IMR-90 (cell line): ENCODE measurements at regions not wholly inside any gene's neighbourhood (a gene's known extent, or its start where the extent isn't known, plus 50 kb on each side); places are given as distances from the start of the nearest gene placed in this dataset.

ENCODE experiments used
- ATAC-seq: fragments of 200-7000 bp; cut with Tn5 transposase; 2 replicates; pipeline ENCODE4 v1.9.1; 2020; ENCODE audit warnings: low read depth, mild to moderate bottlenecking, moderate library complexity
- BruUV-seq: library from RNA; stranded (reverse); fragments of 400-500 nt; replicated peaks from 2 replicates; lab custom pipeline; 2021; lab: Mats Ljungman, UMichigan
- CTCF ChIA-PET: fragments of 300-600 bp; formaldehyde crosslinking; extraction: SDS; loops from one replicate; lab custom pipeline; 2021; ENCODE audit warnings: antibody characterized with exemption; lab: Yijun Ruan, JAX
- POLR2A ChIA-PET: fragments of 300-600 bp; sonication (Branson Sonifier 250); formaldehyde crosslinking; loops from one replicate; lab custom pipeline; 2022; ENCODE audit warnings: antibody characterized with exemption; ENCODE audit not compliant: unreplicated experiment; lab: Charles Lee
- DNase-seq: peaks from one replicate; pipeline ENCODE4 v3.0.0; 2013
- H2AFZ ChIP-seq: replicated peaks from 2 replicates; pipeline ENCODE3; 2013; ENCODE audit warnings: low read length, mild to moderate bottlenecking; ENCODE audit not compliant: poor library complexity
- H2AK5ac ChIP-seq: 2 replicates; pipeline ENCODE4 v1.6.1; 2013; ENCODE audit warnings: low read depth, low read length, inconsistent platforms
- H2AK9ac ChIP-seq: replicated peaks from 2 replicates; pipeline ENCODE3; 2013; ENCODE audit warnings: mild to moderate bottlenecking, low read depth, low read length, moderate library complexity; ENCODE audit not compliant: poor library complexity
- H2BK120ac ChIP-seq: 2 replicates; pipeline ENCODE4 v1.6.1; 2013; ENCODE audit warnings: low read depth, low read length, inconsistent platforms
- H2BK15ac ChIP-seq: 3 replicates; pipeline ENCODE4 v1.6.1; 2013; ENCODE audit warnings: low read depth, low read length, inconsistent platforms
- H2BK20ac ChIP-seq: 2 replicates; pipeline ENCODE4 v1.6.1; 2013; ENCODE audit warnings: low read depth, mild to moderate bottlenecking, inconsistent platforms, low read length, moderate library complexity
- H2BK5ac ChIP-seq: 2 replicates; pipeline ENCODE4 v1.6.1; 2013; ENCODE audit warnings: mild to moderate bottlenecking, low read depth, low read length, inconsistent platforms; ENCODE audit not compliant: poor library complexity, severe bottlenecking
- H3K14ac ChIP-seq: replicated peaks from 2 replicates; pipeline ENCODE4 v1.6.1; 2013; ENCODE audit warnings: low read depth, low read length, inconsistent platforms
- H3K18ac ChIP-seq: 2 replicates; pipeline ENCODE4 v1.6.1; 2013; ENCODE audit warnings: low read depth, low read length, control low read depth
- H3K23ac ChIP-seq: 2 replicates; pipeline ENCODE4 v1.6.1; 2013; ENCODE audit warnings: low read depth, low read length, inconsistent platforms
- H3K27ac ChIP-seq: 2 replicates; pipeline ENCODE4 v1.5.1; 2013; ENCODE audit warnings: mild to moderate bottlenecking, control low read depth, low read length; ENCODE audit not compliant: insufficient read depth
- H3K27me3 ChIP-seq: 2 replicates; pipeline ENCODE4 v1.6.1; 2013; ENCODE audit warnings: low read length; ENCODE audit not compliant: control insufficient read depth, insufficient read depth
- H3K36me3 ChIP-seq: 2 replicates; pipeline ENCODE4 v1.6.1; 2013; ENCODE audit warnings: low read length, mixed read lengths; ENCODE audit not compliant: control insufficient read depth, insufficient read depth
- H3K4ac ChIP-seq: 2 replicates; pipeline ENCODE4 v1.6.1; 2013; ENCODE audit warnings: low read depth, low read length, inconsistent platforms
- H3K4me1 ChIP-seq: 2 replicates; pipeline ENCODE4 v1.6.1; 2013; ENCODE audit warnings: low read length, mixed read lengths; ENCODE audit not compliant: control insufficient read depth, insufficient read depth
- H3K4me2 ChIP-seq: 2 replicates; pipeline ENCODE4 v1.6.1; 2013; ENCODE audit warnings: low read depth, mild to moderate bottlenecking, control low read depth, low read length, moderate library complexity
- H3K4me3 ChIP-seq: 2 replicates; pipeline ENCODE4 v1.5.1; 2013; ENCODE audit warnings: low read depth, mild to moderate bottlenecking, control low read depth, low read length, moderate library complexity; ENCODE audit not compliant: insufficient read depth
- H3K56ac ChIP-seq: 2 replicates; pipeline ENCODE4 v1.6.1; 2013; ENCODE audit warnings: low read length, inconsistent platforms; ENCODE audit not compliant: insufficient read depth; ENCODE audit errors: extremely low read depth
- H3K79me1 ChIP-seq, 2 experiments: 2 replicates each; pipeline ENCODE4 v1.6.1; 2013; ENCODE audit warnings: low read length in 2 of 2, inconsistent platforms in 1 of 2, low read depth in 1 of 2
- H3K9ac ChIP-seq: 2 replicates; pipeline ENCODE4 v1.6.1; 2013; ENCODE audit warnings: low read depth, low read length, control low read depth
- H3K9me1 ChIP-seq: 2 replicates; pipeline ENCODE4 v1.6.1; 2013; ENCODE audit warnings: low read length, inconsistent platforms; ENCODE audit not compliant: insufficient read depth
- H3K9me3 ChIP-seq: 2 replicates; pipeline ENCODE4 v1.6.1; 2013; ENCODE audit warnings: low read length; ENCODE audit not compliant: control insufficient read depth, insufficient read depth
- H4K20me1 ChIP-seq: 2 replicates; pipeline ENCODE4 v1.6.1; 2013; ENCODE audit warnings: low read length, inconsistent platforms; ENCODE audit not compliant: insufficient read depth
- H4K5ac ChIP-seq: 2 replicates; pipeline ENCODE4 v1.6.1; 2013; ENCODE audit warnings: mild to moderate bottlenecking, low read depth, low read length, control low read depth
- H4K8ac ChIP-seq, 2 experiments: 2 replicates each; pipeline ENCODE4 v1.6.1; 2013; ENCODE audit warnings: low read depth in 2 of 2, low read length in 2 of 2, control low read depth in 1 of 2, inconsistent platforms in 1 of 2
- H4K91ac ChIP-seq: 2 replicates; pipeline ENCODE4 v1.6.1; 2013; ENCODE audit warnings: low read depth, low read length, inconsistent platforms; ENCODE audit not compliant: insufficient read depth
- BHLHE40 ChIP-seq: fragments of 150-350 bp; IDR thresholded peaks from 2 replicates; pipeline ENCODE4 v1.6.1; 2016; ENCODE audit warnings: mild to moderate bottlenecking, low read depth, low read length
- CEBPB ChIP-seq: IDR thresholded peaks from 2 replicates; pipeline ENCODE4 v1.6.1; 2012; ENCODE audit warnings: low read depth, low read length, improper control_type of control experiment
- MAFK ChIP-seq: IDR thresholded peaks from 2 replicates; pipeline ENCODE4 v1.6.1; 2012; ENCODE audit warnings: low read depth, low read length, improper control_type of control experiment
- MAZ ChIP-seq: IDR thresholded peaks from 2 replicates; pipeline ENCODE4 v1.6.1; 2012; ENCODE audit warnings: low read depth, mild to moderate bottlenecking, low read length, improper control_type of control experiment, moderate library complexity, borderline replicate concordance
- MXI1 ChIP-seq: IDR thresholded peaks from 2 replicates; pipeline ENCODE4 v1.6.1; 2012; ENCODE audit warnings: low read depth, mild to moderate bottlenecking, low read length, moderate library complexity, borderline replicate concordance
- NFE2L2 ChIP-seq: fragments of 150-350 bp; IDR thresholded peaks from 2 replicates; pipeline ENCODE4 v1.6.1; 2016; ENCODE audit warnings: low read depth, mild to moderate bottlenecking, low read length
- POLR2A ChIP-seq: IDR thresholded peaks from 2 replicates; pipeline ENCODE4 v1.6.1; 2012; ENCODE audit warnings: mild to moderate bottlenecking, low read depth, low read length
- RFX5 ChIP-seq: IDR thresholded peaks from 2 replicates; pipeline ENCODE4 v1.8.0; 2012; ENCODE audit warnings: low read depth, mild to moderate bottlenecking, low read length, moderate library complexity
- SMC3 ChIP-seq: fragments of 150-350 bp; IDR thresholded peaks from 2 replicates; pipeline ENCODE4 v1.6.1; 2016; ENCODE audit warnings: low read depth, mild to moderate bottlenecking, antibody characterized with exemption, low read length, moderate library complexity
- WGBS, 2 experiments: methylation state at CpG; one replicate each; pipeline versions ENCODE4 v1.1.5 to v1.1.7; 2013; ENCODE audit warnings: missing lambda C conversion rate in 2 of 2; ENCODE audit not compliant: insufficient read length in 1 of 2; ENCODE audit errors: extremely low coverage in 2 of 2; 5-methylcytosine and 5-hydroxymethylcytosine counted together
- dilution Hi-C: fragments of 300-500 bp; cut with HindIII; formaldehyde crosslinking; loops from one replicate; pipeline ENCODE4 v1.14.3; 2018; ENCODE audit warnings: low sequenced_read_pairs; ENCODE audit not compliant: unreplicated experiment
- in situ Hi-C: fragments of 300-500 bp; cut with MboI; formaldehyde crosslinking; loops from 3 replicates; pipeline ENCODE4 v1.14.3; 2019; ENCODE audit warnings: low sequenced_read_pairs, inconsistent platforms, mixed read lengths
- intact Hi-C: fragments of 100-400 bp; cut with micrococcal nuclease; formaldehyde crosslinking; loops from 2 replicates; pipeline ENCODE4 v1.10.0; 2022
- TF ChIP-seq, protein P1 (sequence below): fragments of 150-350 bp; IDR thresholded peaks from 2 replicates; pipeline ENCODE4 v1.6.1; 2016; ENCODE audit warnings: low read depth, mild to moderate bottlenecking, low read length, moderate library complexity, borderline replicate concordance

DNA sequence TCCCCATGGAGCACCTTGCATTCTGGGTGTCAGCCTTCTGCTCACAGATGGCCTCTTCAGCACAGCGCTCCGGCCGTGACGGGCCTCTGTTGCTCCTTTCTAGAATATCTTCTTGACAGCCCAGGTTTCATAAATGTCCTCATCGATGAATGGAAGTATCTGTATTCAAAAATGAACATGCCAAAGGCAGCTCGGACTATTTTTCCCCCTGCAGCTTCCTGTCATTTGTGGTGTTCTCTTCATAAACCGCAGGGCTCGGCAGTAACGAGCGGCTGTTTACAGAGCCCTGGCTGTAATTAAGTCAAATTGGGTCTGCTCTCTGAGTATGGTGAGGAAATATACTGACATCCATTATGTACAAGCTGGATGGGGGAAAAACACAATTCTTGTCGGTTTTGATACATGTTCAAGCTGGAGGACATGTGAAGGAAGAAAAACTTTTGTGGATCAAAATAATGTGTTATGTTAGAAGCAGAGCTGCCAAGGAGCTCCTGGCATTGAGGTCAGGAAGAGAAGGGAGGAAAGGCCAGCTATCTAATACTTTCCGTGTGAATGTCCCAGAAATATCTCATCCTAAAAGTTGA is 154.1 kb upstream of the CD180 start:
- Histone ChIP-seq H2BK15ac (no peak overlapping the region), H4K5ac (no peak overlapping the region), H3K4me3 (no peak overlapping the region), H3K14ac (no peak overlapping the region), H4K20me1 (no peaks in the 10 kb centered on the region), H3K18ac (no peak overlapping the region), H2BK120ac (no peak overlapping the region), H3K27ac (no peak overlapping the region), H3K27me3 (peaks cover 2% of the 10 kb centered on the region; the same call in 1 of the 2 replicates), H4K8ac (no peak overlapping the region), H2AK5ac (no peak overlapping the region), H3K79me1 (no peaks in the 10 kb centered on the region), H3K56ac (no peak overlapping the region), H2AFZ (no peak overlapping the region), H3K4ac (no peak overlapping the region), H2BK20ac (no peak overlapping the region), H3K4me2 (no peak overlapping the region), H3K36me3 (no peaks in the 10 kb centered on the region), H3K9ac (no peak overlapping the region), H3K4me1 (no peaks in the 10 kb centered on the region), H3K23ac (no peak overlapping the region), H3K9me3 (no peaks in the 10 kb centered on the region), H2BK5ac (no peak overlapping the region), H3K9me1 (no peaks in the 10 kb centered on the region), H4K91ac (no peak overlapping the region), H2AK9ac (no peak overlapping the region)
- intact Hi-C loops = no loop called here
- CTCF ChIA-PET = no interaction called here
- no peak for ATAC-seq
- POLR2A ChIA-PET = no interaction called here
- DNase-seq = no peak
- dilution Hi-C loops = no loop called here
- in situ Hi-C loops = no loop called here
- TF ChIP-seq MAFK (no peak), CEBPB (no peak), POLR2A (no peak), NFE2L2 (no peak), RFX5 (no peak), MXI1 (no peak), MAZ (no peak), BHLHE40 (no peak), SMC3 (no peak)
- TF ChIP-seq, protein P1, sequence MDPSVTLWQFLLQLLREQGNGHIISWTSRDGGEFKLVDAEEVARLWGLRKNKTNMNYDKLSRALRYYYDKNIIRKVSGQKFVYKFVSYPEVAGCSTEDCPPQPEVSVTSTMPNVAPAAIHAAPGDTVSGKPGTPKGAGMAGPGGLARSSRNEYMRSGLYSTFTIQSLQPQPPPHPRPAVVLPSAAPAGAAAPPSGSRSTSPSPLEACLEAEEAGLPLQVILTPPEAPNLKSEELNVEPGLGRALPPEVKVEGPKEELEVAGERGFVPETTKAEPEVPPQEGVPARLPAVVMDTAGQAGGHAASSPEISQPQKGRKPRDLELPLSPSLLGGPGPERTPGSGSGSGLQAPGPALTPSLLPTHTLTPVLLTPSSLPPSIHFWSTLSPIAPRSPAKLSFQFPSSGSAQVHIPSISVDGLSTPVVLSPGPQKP = no peak
- 87% methylated on average over 3 of the region's 12 CpGs; no CpG with 5 or more reads in 1 of the 2 experiments for WGBS, 2 experiments
- no TSS peak for BruUV-seq
